Breast epithelium (tissue), 4 donors: ENCODE measurements at regions not wholly inside any gene's neighbourhood (a gene's known extent, or its start where the extent isn't known, plus 50 kb on each side); places are given as distances from the start of the nearest gene placed in this dataset.
"Not testable (repeated sequence)": the region's sequence is repeated elsewhere in the genome, so short reads cannot be mapped to it uniquely, and the experiment has no call there.

Source experiments
- DNase-seq, 2 donors: peaks; one replicate each; pipeline ENCODE4 v3.0.0-alpha.2; 2019; ENCODE audit warnings: low spot score in 2 of 2
- H3K27ac ChIP-seq, 2 donors: fragments of 200-600 bp; sonication (generic) in 1 of 2; one replicate each; pipeline ENCODE4 v1.5.1; 2016 to 2019; ENCODE audit warnings: mild to moderate bottlenecking in 1 of 2
- H3K27me3 ChIP-seq, 2 donors: fragments of 200-600 bp; sonication (generic) in 1 of 2; one replicate each; pipeline versions ENCODE4 v1.5.1 to v1.6.0; 2017 to 2019; ENCODE audit warnings: control low read depth in 1 of 2, mild to moderate bottlenecking in 1 of 2
- H3K36me3 ChIP-seq: fragments of 200-600 bp; one replicate; pipeline ENCODE4 v1.5.1; 2019
- H3K4me1 ChIP-seq, 2 donors: fragments of 200-600 bp; sonication (generic); one replicate each; pipeline ENCODE4 v1.5.1; 2016 to 2019; ENCODE audit warnings: control low read depth in 1 of 2
- H3K4me3 ChIP-seq, 3 donors: fragments of 200-600 bp; sonication (generic); 1 replicate in 2 of 3; 2 replicates in 1 of 3; pipeline ENCODE4 v1.5.1; 2016 to 2019; ENCODE audit warnings: mild to moderate bottlenecking in 3 of 3, moderate library complexity in 2 of 3
- H3K9me3 ChIP-seq, 2 donors: fragments of 200-600 bp; sonication (generic) in 1 of 2; one replicate each; pipeline ENCODE4 v1.5.1; 2016 to 2019; ENCODE audit warnings: control low read depth in 1 of 2
- POLR2A ChIP-seq: fragments of 450-650 bp; IDR thresholded peaks from one replicate; pipeline ENCODE4 v1.6.1; 2016; ENCODE audit warnings: antibody characterized with exemption, mild to moderate bottlenecking, moderate library complexity
- POLR2AphosphoS5 ChIP-seq, 3 donors: sonication (generic); formaldehyde crosslinking; IDR thresholded peaks; one replicate each; pipeline ENCODE4 v1.6.1; 2017; ENCODE audit warnings: antibody characterized with exemption in 3 of 3
- intact Hi-C: fragments of 100-400 bp; cut with DNase I; formaldehyde crosslinking; loops from one replicate; pipeline ENCODE4 v1.15.1; 2023; ENCODE audit warnings: low total_unique reads
- TF ChIP-seq, protein P1 (sequence below), 3 donors: fragments of 450-650 bp; IDR thresholded peaks; one replicate each; pipeline ENCODE4 v1.5.1; 2016 to 2017; ENCODE audit warnings: antibody characterized with exemption in 3 of 3, mild to moderate bottlenecking in 3 of 3, moderate library complexity in 3 of 3

DNA sequence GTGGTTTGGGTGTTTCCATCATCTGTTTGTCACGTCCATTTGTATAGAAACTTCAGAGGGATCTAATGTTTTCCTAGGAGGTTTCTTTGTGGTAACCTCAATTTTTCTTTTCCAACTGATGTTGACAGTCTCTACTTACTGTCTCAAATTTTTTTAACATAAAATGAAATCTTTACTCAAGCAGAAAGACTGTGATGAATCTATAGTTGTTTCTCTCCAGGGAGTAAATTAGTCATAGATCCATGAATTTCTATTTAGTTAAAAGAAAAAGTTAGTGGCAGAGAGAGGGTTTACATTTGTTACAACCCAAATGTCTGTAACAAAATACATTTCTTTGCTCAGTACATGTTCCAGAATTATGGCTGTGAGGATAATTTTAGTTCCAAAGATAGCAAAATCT, 161.6 kb downstream of the DISP1 start:
- no peaks in the 10 kb centered on the region for H3K27me3 ChIP-seq
- no peak for DNase-seq
- H3K27ac ChIP-seq = no peak overlapping the region
- intact Hi-C loops = no loop called here
- H3K36me3 ChIP-seq = no peaks in the 10 kb centered on the region
- no peaks in the 10 kb centered on the region for H3K9me3 ChIP-seq
- TF ChIP-seq POLR2AphosphoS5 (IDR thresholded peaks at IDR 0.05) (no peak), POLR2A (no peak)
- TF ChIP-seq, protein P1, sequence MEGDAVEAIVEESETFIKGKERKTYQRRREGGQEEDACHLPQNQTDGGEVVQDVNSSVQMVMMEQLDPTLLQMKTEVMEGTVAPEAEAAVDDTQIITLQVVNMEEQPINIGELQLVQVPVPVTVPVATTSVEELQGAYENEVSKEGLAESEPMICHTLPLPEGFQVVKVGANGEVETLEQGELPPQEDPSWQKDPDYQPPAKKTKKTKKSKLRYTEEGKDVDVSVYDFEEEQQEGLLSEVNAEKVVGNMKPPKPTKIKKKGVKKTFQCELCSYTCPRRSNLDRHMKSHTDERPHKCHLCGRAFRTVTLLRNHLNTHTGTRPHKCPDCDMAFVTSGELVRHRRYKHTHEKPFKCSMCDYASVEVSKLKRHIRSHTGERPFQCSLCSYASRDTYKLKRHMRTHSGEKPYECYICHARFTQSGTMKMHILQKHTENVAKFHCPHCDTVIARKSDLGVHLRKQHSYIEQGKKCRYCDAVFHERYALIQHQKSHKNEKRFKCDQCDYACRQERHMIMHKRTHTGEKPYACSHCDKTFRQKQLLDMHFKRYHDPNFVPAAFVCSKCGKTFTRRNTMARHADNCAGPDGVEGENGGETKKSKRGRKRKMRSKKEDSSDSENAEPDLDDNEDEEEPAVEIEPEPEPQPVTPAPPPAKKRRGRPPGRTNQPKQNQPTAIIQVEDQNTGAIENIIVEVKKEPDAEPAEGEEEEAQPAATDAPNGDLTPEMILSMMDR (IDR thresholded peaks at IDR 0.05) = no peak
- H3K4me3 ChIP-seq = no peak overlapping the region
- no peaks in the 10 kb centered on the region for H3K4me1 ChIP-seq

DNA sequence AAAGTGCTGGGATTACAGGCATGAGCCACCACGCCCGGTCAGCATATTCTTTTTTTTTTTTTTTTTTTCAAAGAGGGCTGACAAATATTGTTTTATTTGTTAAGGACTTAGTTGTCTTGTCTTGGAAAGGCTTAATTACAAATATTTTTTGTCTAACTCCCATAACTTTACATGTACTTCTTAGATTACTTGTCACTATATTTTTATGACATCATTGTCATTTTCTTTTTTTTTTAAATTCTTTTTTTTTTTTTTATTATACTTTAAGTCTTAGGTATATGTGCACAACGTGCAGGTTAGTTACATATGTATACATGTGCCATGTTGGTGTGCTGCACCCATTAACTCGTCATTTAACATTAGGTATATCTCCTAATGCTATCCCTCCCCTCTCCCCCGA, 162.5 kb downstream of the DISP1 start:
- H3K27me3 ChIP-seq, H3K4me1 ChIP-seq, intact Hi-C loops, DNase-seq, H3K9me3 ChIP-seq, H3K27ac ChIP-seq, H3K4me3 ChIP-seq, H3K36me3 ChIP-seq: not testable (repeated sequence)

DNA sequence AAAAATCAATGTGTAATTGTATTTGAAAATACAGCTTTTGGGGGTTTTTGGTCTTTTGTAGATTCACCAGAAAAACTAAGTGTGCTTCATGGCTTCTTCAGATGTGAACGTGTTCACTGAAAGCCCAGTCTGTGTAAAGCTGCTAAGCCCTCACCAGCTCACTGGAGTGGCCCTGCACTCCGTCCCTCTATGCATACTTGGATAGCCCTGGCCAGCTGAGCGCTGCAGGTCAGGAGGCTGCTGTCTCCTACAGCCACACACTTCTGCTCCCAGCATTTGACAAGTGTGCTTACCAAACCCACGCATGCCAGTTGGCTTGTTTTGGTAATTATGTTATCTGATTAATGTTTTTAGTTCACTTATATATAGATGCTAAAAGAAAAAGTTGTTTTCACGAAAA, 163.5 kb downstream of the TLR5 start:
- Histone ChIP-seq H3K27ac (no peak overlapping the region), H3K4me3 (no peak overlapping the region), H3K27me3 (no peaks in the 10 kb centered on the region), H3K9me3 (no peaks in the 10 kb centered on the region), H3K4me1 (no peaks in the 10 kb centered on the region), H3K36me3 (no peaks in the 10 kb centered on the region)
- no peak for DNase-seq
- no peak for TF ChIP-seq POLR2AphosphoS5 (IDR thresholded peaks at IDR 0.05)
- no peak for TF ChIP-seq POLR2A
- TF ChIP-seq, protein P1 (IDR thresholded peaks at IDR 0.05) = no peak
- intact Hi-C loops = no loop called here

DNA sequence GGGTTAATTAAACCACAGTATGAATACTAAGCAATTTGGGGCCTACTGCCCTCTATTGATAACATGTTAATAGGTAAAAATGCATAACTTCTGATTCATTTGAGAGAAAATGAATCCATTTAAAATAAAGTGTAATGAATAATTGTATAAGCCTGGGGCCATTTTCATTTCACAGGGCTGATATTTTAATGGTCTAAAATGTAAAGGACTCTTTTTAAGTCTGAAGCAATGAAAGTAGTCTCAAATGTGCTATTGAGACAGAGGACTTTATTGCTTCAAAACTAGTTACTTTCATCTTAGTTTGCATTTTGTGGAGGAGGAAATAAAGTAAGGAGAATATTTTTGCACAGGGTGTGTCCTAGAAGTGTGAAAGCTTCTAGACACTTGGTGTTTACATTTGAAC, 155.4 kb downstream of the TLR5 start:
- no peak overlapping the region for H3K27ac ChIP-seq
- intact Hi-C loops = no loop called here
- TF ChIP-seq POLR2AphosphoS5 (IDR thresholded peaks at IDR 0.05) (no peak), POLR2A (no peak)
- TF ChIP-seq, protein P1 (IDR thresholded peaks at IDR 0.05) = no peak
- H3K27me3 ChIP-seq = no peaks in the 10 kb centered on the region
- no peak for DNase-seq
- no peaks in the 10 kb centered on the region for H3K4me1 ChIP-seq
- H3K36me3 ChIP-seq = no peaks in the 10 kb centered on the region
- H3K4me3 ChIP-seq = no peak overlapping the region
- H3K9me3 ChIP-seq = no peaks in the 10 kb centered on the region

DNA sequence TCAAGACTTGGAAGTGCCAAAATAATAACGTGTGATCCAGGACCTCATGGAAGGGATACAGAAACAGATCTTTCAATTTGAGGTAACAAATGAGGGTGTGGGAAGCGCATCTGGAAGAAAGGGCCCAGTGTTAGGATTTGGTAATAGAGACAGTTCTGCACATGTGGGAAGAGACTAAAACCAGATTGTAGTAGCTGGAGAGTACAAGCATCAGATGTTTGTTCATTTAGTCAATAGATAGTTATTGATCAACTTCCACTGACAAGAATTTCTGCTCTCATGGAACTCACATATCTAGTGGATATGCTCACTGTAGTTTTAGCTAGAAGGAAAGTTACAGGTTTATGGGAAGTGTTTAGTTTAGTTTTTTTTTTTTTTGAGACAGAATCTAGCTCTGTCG, 153.6 kb downstream of the TLR5 start:
- TF ChIP-seq, protein P1 (IDR thresholded peaks at IDR 0.05) = no peak
- no peak for TF ChIP-seq POLR2AphosphoS5 (IDR thresholded peaks at IDR 0.05)
- TF ChIP-seq POLR2A = no peak
- DNase-seq = no peak
- Histone ChIP-seq H3K4me1 (no peaks in the 10 kb centered on the region), H3K27ac (peak overlapping the region in 1 of 2 donors; percentile 40), H3K27me3 (no peaks in the 10 kb centered on the region), H3K9me3 (no peaks in the 10 kb centered on the region), H3K36me3 (no peaks in the 10 kb centered on the region), H3K4me3 (no peak overlapping the region)
- intact Hi-C loops = no loop called here

DNA sequence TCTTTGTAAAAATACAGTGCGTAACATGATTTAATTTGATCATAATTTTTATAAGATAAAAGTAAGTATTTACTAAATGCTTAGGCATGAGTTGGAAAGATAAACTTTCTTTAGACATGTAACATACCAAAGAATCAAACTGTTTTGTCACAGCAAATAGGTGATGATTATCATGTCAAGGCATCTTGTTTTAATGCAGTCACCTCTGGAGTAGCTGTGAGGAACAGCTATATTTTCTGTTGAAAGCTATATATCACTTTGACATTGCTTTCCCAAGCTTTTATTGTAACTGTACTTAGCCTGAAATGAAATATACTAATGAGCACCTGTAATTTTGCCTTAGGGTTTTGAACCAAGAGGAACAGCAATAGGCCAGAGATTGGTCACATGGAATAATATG, 151.9 kb downstream of the TLR5 start:
- intact Hi-C loops = no loop called here
- no peaks in the 10 kb centered on the region for H3K36me3 ChIP-seq
- H3K9me3 ChIP-seq = no peaks in the 10 kb centered on the region
- no peak overlapping the region for H3K4me3 ChIP-seq
- no peak overlapping the region for H3K27ac ChIP-seq
- no peaks in the 10 kb centered on the region for H3K27me3 ChIP-seq
- TF ChIP-seq POLR2AphosphoS5 (IDR thresholded peaks at IDR 0.05) (no peak), POLR2A (no peak)
- TF ChIP-seq, protein P1 (IDR thresholded peaks at IDR 0.05) = no peak
- DNase-seq = no peak
- H3K4me1 ChIP-seq = peaks cover 0 to 6% of the 10 kb centered on the region in 2 donors
